Naive thymus-derived CD4-positive, alpha-beta T cell (primary cell): ENCODE measurements at regions not wholly inside any gene's neighbourhood (a gene's known extent, or its start where the extent isn't known, plus 50 kb on each side); places are given as distances from the start of the nearest gene placed in this dataset.

Source experiments
- ATAC-seq: fragments of 150-1000 bp; cut with Tn5 transposase; 2 replicates; pipeline ENCODE4 v1.10.0; 2021; ENCODE audit warnings: mild to moderate bottlenecking, moderate library complexity
- CTCF ChIA-PET: fragments of 350-600 bp; sonication (Branson Sonifier 250); formaldehyde crosslinking; loops from one replicate; lab custom pipeline; 2021; ENCODE audit warnings: antibody characterized with exemption; lab: Charles Lee
- POLR2A ChIA-PET: fragments of 350-600 bp; sonication (Branson Sonifier 250); formaldehyde crosslinking; loops from one replicate; lab custom pipeline; 2021; ENCODE audit warnings: antibody characterized with exemption, inconsistent platforms; lab: Charles Lee
- DNase-seq, 9 donors: peaks; one replicate each; pipeline versions ENCODE4 v3.0.0 to v3.0.0-alpha.2; 2020 to 2022; ENCODE audit warnings: mixed read lengths in 1 of 9
- H3K27ac ChIP-seq: one replicate; pipeline ENCODE4 v1.7.0; 2013; ENCODE audit warnings: mild to moderate bottlenecking, low read depth, low read length, moderate library complexity
- H3K27me3 ChIP-seq, 2 donors: one replicate each; pipeline ENCODE4 v1.7.0; 2013; ENCODE audit warnings: low read length in 2 of 2, mild to moderate bottlenecking in 2 of 2, moderate library complexity in 2 of 2; ENCODE audit not compliant: control insufficient read depth in 2 of 2, insufficient read depth in 2 of 2
- H3K36me3 ChIP-seq, 3 experiments: 1 replicate in 2 of 3; 2 replicates in 1 of 3; pipeline ENCODE4 v1.7.0; 2013; ENCODE audit warnings: low read length in 3 of 3, mild to moderate bottlenecking in 3 of 3, moderate library complexity in 1 of 3; ENCODE audit not compliant: insufficient read depth in 3 of 3, control insufficient read depth in 2 of 3
- H3K4me1 ChIP-seq, 2 donors: one replicate each; pipeline ENCODE4 v1.7.0; 2013; ENCODE audit warnings: low read length in 2 of 2, mild to moderate bottlenecking in 2 of 2, moderate library complexity in 1 of 2; ENCODE audit not compliant: control insufficient read depth in 2 of 2, insufficient read depth in 2 of 2
- H3K4me3 ChIP-seq: 2 replicates; pipeline ENCODE4 v1.7.0; 2013; ENCODE audit warnings: mild to moderate bottlenecking, low read length
- H3K9me3 ChIP-seq, 3 experiments: 1 replicate in 2 of 3; 2 replicates in 1 of 3; pipeline ENCODE4 v1.7.0; 2013; ENCODE audit warnings: low read length in 3 of 3; ENCODE audit not compliant: control insufficient read depth in 2 of 3
- H3K27ac Mint-ChIP-seq, 9 donors: one replicate each; pipeline ENCODE4 v1.8.0; 2020 to 2022; ENCODE audit warnings: mixed read lengths in 9 of 9, mild to moderate bottlenecking in 8 of 9, moderate library complexity in 5 of 9, inconsistent platforms in 2 of 9
- H3K27me3 Mint-ChIP-seq, 5 donors: one replicate each; pipeline ENCODE4 v1.8.0; 2021 to 2022; ENCODE audit warnings: mixed read lengths in 5 of 5, mild to moderate bottlenecking in 1 of 5
- H3K36me3 Mint-ChIP-seq, 5 donors: one replicate each; pipeline ENCODE4 v1.8.0; 2020 to 2022; ENCODE audit warnings: mixed read lengths in 5 of 5, mild to moderate bottlenecking in 3 of 5, inconsistent platforms in 1 of 5
- H3K4me1 Mint-ChIP-seq, 7 donors: one replicate each; pipeline ENCODE4 v1.8.0; 2020 to 2022; ENCODE audit warnings: mixed read lengths in 7 of 7, mild to moderate bottlenecking in 3 of 7, inconsistent platforms in 1 of 7
- H3K4me3 Mint-ChIP-seq, 10 donors: one replicate each; pipeline ENCODE4 v1.8.0; 2020 to 2022; ENCODE audit warnings: mild to moderate bottlenecking in 10 of 10, mixed read lengths in 10 of 10, moderate library complexity in 6 of 10, inconsistent platforms in 2 of 10
- H3K9me3 Mint-ChIP-seq, 11 donors: one replicate each; pipeline ENCODE4 v1.8.0; 2020 to 2022; ENCODE audit warnings: mixed read lengths in 11 of 11, mild to moderate bottlenecking in 4 of 11, inconsistent platforms in 1 of 11, moderate library complexity in 1 of 11
- intact Hi-C, 2 donors: fragments of 100-400 bp; cut with micrococcal nuclease; formaldehyde crosslinking; loops; one replicate each; pipeline ENCODE4 v1.15.1; 2023

GRCh38 chr3:3560591-3561311 lies 238.5 kb upstream of the LRRN1 start:
- ChIA-PET CTCF (no interaction called here), POLR2A (no interaction called here)
- Histone ChIP-seq H3K4me1 (no peaks in the 10 kb centered on the region), H3K9me3 (no peaks in the 10 kb centered on the region), H3K27me3 (no peaks in the 10 kb centered on the region), H3K27ac (no peak overlapping the region), H3K36me3 (no peaks in the 10 kb centered on the region), H3K4me3 (no peak overlapping the region)
- intact Hi-C loops, result no loop called here
- DNase-seq (no peak), ATAC-seq (no peak)
- Mint-ChIP-seq H3K27ac (no peak overlapping the region), H3K4me1 (no peaks in the 10 kb centered on the region), H3K4me3 (no peak overlapping the region), H3K36me3 (no peaks in the 10 kb centered on the region), H3K27me3 (peaks cover 0 to 15% (median 8%) of the 10 kb centered on the region in 5 donors), H3K9me3 (peaks cover 0 to 7% (median 0%) of the 10 kb centered on the region in 11 donors)

- no peaks in the 10 kb centered on the region for H3K36me3 Mint-ChIP-seq
- DNase-seq, result no peak
- no peak for ATAC-seq
- Histone ChIP-seq H3K4me3 (no peak overlapping the region), H3K9me3 (no peaks in the 10 kb centered on the region), H3K4me1 (no peaks in the 10 kb centered on the region), H3K36me3 (no peaks in the 10 kb centered on the region), H3K27me3 (no peaks in the 10 kb centered on the region), H3K27ac (no peak overlapping the region)
- no peak overlapping the region for H3K4me3 Mint-ChIP-seq
- ChIA-PET POLR2A (no interaction called here), CTCF (no interaction called here)
- peaks cover 0 to 15% (median 8%) of the 10 kb centered on the region in 5 donors for H3K27me3 Mint-ChIP-seq
- peaks cover 0 to 7% (median 0%) of the 10 kb centered on the region in 11 donors for H3K9me3 Mint-ChIP-seq
- H3K27ac Mint-ChIP-seq, result no peak overlapping the region
- H3K4me1 Mint-ChIP-seq, result no peaks in the 10 kb centered on the region
- intact Hi-C loops, result no loop called here
Observed at GRCh38 chr3:3559786-3560185, 239.4 kb upstream of the LRRN1 start.

DNA sequence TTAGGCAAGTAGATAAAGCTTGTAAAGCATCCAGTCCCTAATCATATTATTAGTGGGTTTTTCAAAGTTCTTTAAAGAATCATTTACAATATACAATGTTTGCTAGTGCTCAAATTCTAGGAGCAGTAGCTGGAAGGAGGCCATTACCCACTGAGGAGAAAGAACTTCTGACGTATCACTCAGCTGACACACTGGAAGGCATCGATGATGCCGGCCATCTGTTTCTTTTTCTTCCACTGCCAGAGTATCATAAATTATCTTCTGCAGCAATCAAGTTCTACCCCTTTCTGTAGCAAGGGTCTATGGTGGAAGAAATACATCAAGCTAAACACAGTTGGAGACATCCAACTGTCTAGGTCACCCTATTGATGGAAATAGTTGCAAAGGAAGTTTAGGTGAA lies 243.2 kb upstream of the LRRN1 start:
- intact Hi-C loops, result no loop called here
- Histone ChIP-seq H3K36me3 (no peaks in the 10 kb centered on the region), H3K4me3 (no peak overlapping the region), H3K27ac (no peak overlapping the region), H3K9me3 (no peaks in the 10 kb centered on the region), H3K4me1 (no peaks in the 10 kb centered on the region), H3K27me3 (no peaks in the 10 kb centered on the region)
- no peaks in the 10 kb centered on the region for H3K36me3 Mint-ChIP-seq
- CTCF ChIA-PET, result no interaction called here
- DNase-seq (no peak), ATAC-seq (no peak)
- H3K27ac Mint-ChIP-seq, result no peak overlapping the region
- H3K4me1 Mint-ChIP-seq, result no peaks in the 10 kb centered on the region
- POLR2A ChIA-PET, result no interaction called here
- H3K27me3 Mint-ChIP-seq, result peaks cover 0 to 15% (median 8%) of the 10 kb centered on the region in 5 donors
- H3K4me3 Mint-ChIP-seq, result no peak overlapping the region
- H3K9me3 Mint-ChIP-seq, result peaks cover 0 to 13% (median 3%) of the 10 kb centered on the region in 11 donors

GRCh38 chr3:3553236-3553635 lies 246.0 kb upstream of the LRRN1 start:
- Mint-ChIP-seq H3K27me3 (peaks cover 0 to 13% (median 8%) of the 10 kb centered on the region in 5 donors), H3K4me1 (no peaks in the 10 kb centered on the region), H3K36me3 (no peaks in the 10 kb centered on the region), H3K4me3 (no peak overlapping the region), H3K9me3 (peaks cover 0 to 26% (median 6%) of the 10 kb centered on the region in 11 donors), H3K27ac (no peak overlapping the region)
- ATAC-seq (no peak), DNase-seq (no peak)
- CTCF ChIA-PET, result no interaction called here
- H3K4me1 ChIP-seq, result no peaks in the 10 kb centered on the region
- no peak overlapping the region for H3K27ac ChIP-seq
- intact Hi-C loops, result no loop called here
- no peak overlapping the region for H3K4me3 ChIP-seq
- no peaks in the 10 kb centered on the region for H3K27me3 ChIP-seq
- POLR2A ChIA-PET, result no interaction called here
- H3K9me3 ChIP-seq, result no peaks in the 10 kb centered on the region
- no peaks in the 10 kb centered on the region for H3K36me3 ChIP-seq

GRCh38 chr3:3552761-3553160 lies 246.5 kb upstream of the LRRN1 start:
- Mint-ChIP-seq H3K9me3 (peaks cover 0 to 21% (median 6%) of the 10 kb centered on the region in 11 donors), H3K4me3 (no peak overlapping the region), H3K27ac (no peak overlapping the region), H3K36me3 (no peaks in the 10 kb centered on the region), H3K4me1 (no peaks in the 10 kb centered on the region), H3K27me3 (peaks cover 0 to 11% (median 5%) of the 10 kb centered on the region in 5 donors)
- ChIA-PET POLR2A (no interaction called here), CTCF (no interaction called here)
- DNase-seq, result no peak
- Histone ChIP-seq H3K27me3 (no peaks in the 10 kb centered on the region), H3K9me3 (no peaks in the 10 kb centered on the region), H3K4me1 (no peaks in the 10 kb centered on the region), H3K4me3 (no peak overlapping the region), H3K27ac (no peak overlapping the region), H3K36me3 (no peaks in the 10 kb centered on the region)
- intact Hi-C loops, result no loop called here
- ATAC-seq, result no peak

GRCh38 chr3:3551981-3552380 lies 247.2 kb upstream of the LRRN1 start:
- Mint-ChIP-seq H3K4me3 (no peak overlapping the region), H3K9me3 (peaks cover 0 to 20% (median 6%) of the 10 kb centered on the region in 11 donors), H3K4me1 (no peaks in the 10 kb centered on the region), H3K27ac (no peak overlapping the region), H3K27me3 (peaks cover 0 to 11% (median 5%) of the 10 kb centered on the region in 5 donors), H3K36me3 (no peaks in the 10 kb centered on the region)
- Histone ChIP-seq H3K27me3 (no peaks in the 10 kb centered on the region), H3K27ac (no peak overlapping the region), H3K4me1 (no peaks in the 10 kb centered on the region), H3K9me3 (no peaks in the 10 kb centered on the region), H3K36me3 (no peaks in the 10 kb centered on the region), H3K4me3 (no peak overlapping the region)
- ATAC-seq (no peak), DNase-seq (no peak)
- ChIA-PET POLR2A (no interaction called here), CTCF (no interaction called here)
- intact Hi-C loops, result no loop called here

DNA sequence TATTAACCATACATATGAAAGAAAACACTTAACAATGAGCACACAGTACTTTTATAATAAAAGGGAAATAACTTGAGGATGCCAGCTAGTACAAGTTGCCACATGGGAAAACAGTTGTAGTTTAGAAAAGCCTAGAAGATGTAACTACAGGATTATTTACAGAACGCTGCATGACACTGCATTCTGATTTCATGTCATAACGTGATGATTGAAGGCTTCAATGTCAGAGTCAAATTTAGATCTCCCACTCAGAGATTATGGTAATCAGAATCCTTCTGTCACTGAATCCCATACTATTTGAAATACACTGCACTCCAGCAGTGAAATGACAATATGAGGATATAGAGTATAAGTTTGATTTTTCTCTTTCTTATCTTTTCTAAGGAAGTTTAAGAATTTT lies 253.9 kb upstream of the LRRN1 start:
- no peaks in the 10 kb centered on the region for H3K4me1 Mint-ChIP-seq
- DNase-seq, result no peak
- H3K9me3 ChIP-seq, result no peaks in the 10 kb centered on the region
- H3K36me3 ChIP-seq, result no peaks in the 10 kb centered on the region
- no peak overlapping the region for H3K27ac ChIP-seq
- H3K27ac Mint-ChIP-seq, result no peak overlapping the region
- H3K4me3 Mint-ChIP-seq, result no peak overlapping the region
- peaks cover 0 to 12% (median 2%) of the 10 kb centered on the region in 11 donors for H3K9me3 Mint-ChIP-seq
- ChIA-PET CTCF (no interaction called here), POLR2A (no interaction called here)
- no peaks in the 10 kb centered on the region for H3K4me1 ChIP-seq
- H3K36me3 Mint-ChIP-seq, result peaks cover 0 to 3% (median 0%) of the 10 kb centered on the region in 5 donors
- ATAC-seq, result no peak
- intact Hi-C loops, result no loop called here
- H3K27me3 Mint-ChIP-seq, result peaks cover 0 to 10% (median under 1%) of the 10 kb centered on the region in 5 donors
- no peaks in the 10 kb centered on the region for H3K27me3 ChIP-seq
- H3K4me3 ChIP-seq, result no peak overlapping the region
